ENCODE measurements at regions not wholly inside any gene's neighbourhood (a gene's known extent, or its start where the extent isn't known, plus 50 kb on each side); places are given as distances from the start of the nearest gene placed in this dataset.
A peak's percentile ranks its signal among the peaks of the same experiment; 100 is the strongest.
"Not testable (repeated sequence)": the region's sequence is repeated elsewhere in the genome, so short reads cannot be mapped to it uniquely, and the experiment has no call there.

GRCh38 chr5:39629946-39630345, 205.2 kb upstream of the DAB2 start:
- DNase-seq, result no peak

GRCh38 chr5:39628348-39628747, 203.6 kb upstream of the DAB2 start:
- no peak for DNase-seq

GRCh38 chr5:39624890-39625289, 200.1 kb upstream of the DAB2 start:
- no peak for DNase-seq

- no peak for DNase-seq
These were observed 199.6 kb upstream of the DAB2 start for GRCh38 chr5:39624268-39624886.

GRCh38 chr5:39623291-39623865, 198.6 kb upstream of the DAB2 start:
- DNase-seq, result no peak

- DNase-seq, result no peak
These were observed 197.5 kb upstream of the DAB2 start for GRCh38 chr5:39622281-39622680.

- DNase-seq, result no peak
These were observed 194.5 kb upstream of the DAB2 start for GRCh38 chr5:39619168-39619818.

GRCh38 chr5:39618391-39618790, 193.6 kb upstream of the DAB2 start:
- no peak for DNase-seq

- DNase-seq, result no peak
These were observed 191.4 kb upstream of the DAB2 start for GRCh38 chr5:39616131-39616530.

GRCh38 chr5:39611076-39611475, 186.3 kb upstream of the DAB2 start:
- DNase-seq, result not testable (repeated sequence)

- no peak for DNase-seq
These were observed 183.2 kb upstream of the DAB2 start for GRCh38 chr5:39608024-39608423.

- no peak for DNase-seq
These were observed 181.8 kb upstream of the DAB2 start for GRCh38 chr5:39606591-39606990.

- DNase-seq, result no peak
These were observed 181.1 kb upstream of the DAB2 start for GRCh38 chr5:39605588-39606575.

- no peak for DNase-seq
These were observed 180.4 kb upstream of the DAB2 start for GRCh38 chr5:39605145-39605544.

GRCh38 chr5:39604491-39604890, 179.7 kb upstream of the DAB2 start:
- no peak for DNase-seq

- DNase-seq, result peak in 1 of 2 experiments; percentile 18
These were observed 175.1 kb upstream of the DAB2 start for GRCh38 chr5:39599721-39600431.

- no peak for DNase-seq
These were observed 174.0 kb upstream of the DAB2 start for GRCh38 chr5:39598661-39599248.

- no peak for DNase-seq
These were observed 163.4 kb upstream of the DAB2 start for GRCh38 chr5:39588179-39588578.

- DNase-seq, result no peak
These were observed 162.9 kb upstream of the DAB2 start for GRCh38 chr5:39587675-39588074.

GRCh38 chr5:39586185-39586584, 161.4 kb upstream of the DAB2 start:
- no peak for DNase-seq

- no peak for DNase-seq
These were observed 160.1 kb upstream of the DAB2 start for GRCh38 chr5:39584927-39585326.

Measured in NCI-H524 (cell line).